ENCODE measurements at regions not wholly inside any gene's neighbourhood (a gene's known extent, or its start where the extent isn't known, plus 50 kb on each side); places are given as distances from the start of the nearest gene placed in this dataset.

DNA sequence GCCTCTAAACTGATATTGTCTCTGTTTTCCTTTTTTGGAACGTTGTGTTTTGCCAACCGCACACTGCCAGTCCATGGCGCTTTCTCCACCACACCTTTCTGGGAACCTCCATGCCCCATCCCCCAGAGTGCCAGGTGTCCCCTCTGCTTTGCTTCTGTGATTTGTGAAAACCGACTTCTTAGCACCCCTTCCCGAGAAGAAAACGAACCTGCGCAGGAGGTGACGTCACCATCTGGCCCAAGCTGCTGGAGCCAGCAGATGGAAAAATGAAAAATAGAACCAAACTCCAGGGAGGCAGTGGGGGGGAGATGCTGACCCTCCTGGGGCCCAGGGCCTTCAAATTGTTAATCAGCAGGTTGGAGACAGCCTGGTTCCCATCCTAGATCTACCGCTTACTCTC, 103.8 kb downstream of the HTR5A start:
- no peak for TF ChIP-seq CTCF (IDR thresholded peaks at IDR 0.05; ENCODE audit: insufficient read depth, low read length)
- TF ChIP-seq REST (IDR thresholded peaks at IDR 0.05; ENCODE audit: insufficient replicate concordance, low read depth), result no peak
- no peak for TF ChIP-seq POLR2AphosphoS5 (IDR thresholded peaks at IDR 0.05; ENCODE audit: low read depth)
- TF ChIP-seq GABPA (IDR thresholded peaks at IDR 0.05; ENCODE audit: low read depth), result no peak

Measured in HL-60 (cell line).